ENCODE measurements at regions not wholly inside any gene's neighbourhood (a gene's known extent, or its start where the extent isn't known, plus 50 kb on each side); places are given as distances from the start of the nearest gene placed in this dataset.

- TF ChIP-seq CTCF (IDR thresholded peaks at IDR 0.05) (no peak), ZFX (IDR thresholded peaks at IDR 0.05; ENCODE audit: borderline replicate concordance) (no peak)
These were observed 2151.4 kb upstream of the PCDH20 start for GRCh38 chr13:63567031-63567430.

Data from 22Rv1 (cell line).